Bone marrow (tissue), 2 donors: ENCODE measurements at regions not wholly inside any gene's neighbourhood (a gene's known extent, or its start where the extent isn't known, plus 50 kb on each side); places are given as distances from the start of the nearest gene placed in this dataset.
"Not testable (repeated sequence)": the region's sequence is repeated elsewhere in the genome, so short reads cannot be mapped to it uniquely, and the experiment has no call there.

ENCODE experiments used
- DNase-seq, 2 donors: peaks; one replicate each; lab custom pipeline; 2025; lab: John Stamatoyannopoulos, UW

DNA sequence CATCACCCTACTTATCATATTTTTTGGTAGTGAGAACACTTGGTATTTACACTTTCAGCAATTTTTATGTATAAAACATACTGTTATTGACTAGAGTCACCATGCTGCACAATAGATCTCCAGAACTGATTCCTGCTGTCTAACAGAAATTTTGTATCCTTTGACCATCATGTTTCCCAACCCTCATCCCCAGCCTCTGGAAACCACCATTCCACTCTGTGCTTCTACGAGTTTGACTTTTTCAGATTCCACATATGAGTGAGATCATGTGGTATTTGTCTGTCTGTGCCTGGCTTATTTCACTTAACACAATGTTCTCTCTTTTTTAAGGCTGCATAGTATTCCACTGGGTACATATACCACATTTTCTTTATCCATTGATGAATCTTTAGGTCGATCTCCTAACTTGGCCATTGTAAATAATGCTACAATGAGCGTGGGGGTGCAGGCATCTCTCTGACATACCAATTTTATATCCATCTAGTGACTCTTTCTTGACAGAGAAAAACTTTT lies 115.9 kb upstream of the RUNX1 start:
- DNase-seq = no peak

DNA sequence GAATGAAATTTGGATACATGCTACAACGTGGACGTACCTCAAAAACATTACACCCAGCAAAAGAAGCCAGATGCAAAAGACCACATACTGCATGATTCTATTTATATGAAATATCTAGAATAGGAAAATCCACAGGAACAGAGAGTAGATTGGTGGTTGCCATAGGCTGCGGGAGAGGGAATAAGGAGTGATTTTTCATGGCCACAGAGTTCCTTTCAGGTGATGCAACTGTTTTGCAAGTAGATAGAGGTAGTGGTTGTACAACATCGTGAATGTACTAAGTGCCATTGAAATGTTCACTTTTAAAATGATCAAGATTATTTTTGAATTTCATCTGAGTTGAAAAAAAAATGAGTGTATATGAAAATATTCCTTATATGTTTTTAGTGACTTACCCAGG lies 115.3 kb upstream of the RUNX1 start:
- DNase-seq = no peak

DNA sequence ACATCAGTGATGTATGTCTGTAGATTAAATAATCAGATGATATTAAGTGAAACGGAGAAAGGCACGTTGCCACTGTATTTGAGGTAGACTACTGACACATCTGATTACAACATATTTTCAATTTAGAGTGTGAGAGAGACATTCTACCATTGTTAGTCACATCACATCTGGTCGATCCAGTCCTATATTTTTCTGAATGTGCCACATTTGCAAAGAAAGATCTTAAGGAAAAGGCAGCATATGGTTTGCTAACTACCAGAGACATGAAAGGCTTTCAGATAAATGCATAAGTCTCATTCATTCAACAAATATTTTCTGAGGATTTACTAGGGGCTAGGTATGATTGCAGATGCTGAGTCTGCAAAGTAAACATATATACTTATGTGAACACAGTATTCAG lies 114.3 kb upstream of the RUNX1 start:
- no peak for DNase-seq

DNA sequence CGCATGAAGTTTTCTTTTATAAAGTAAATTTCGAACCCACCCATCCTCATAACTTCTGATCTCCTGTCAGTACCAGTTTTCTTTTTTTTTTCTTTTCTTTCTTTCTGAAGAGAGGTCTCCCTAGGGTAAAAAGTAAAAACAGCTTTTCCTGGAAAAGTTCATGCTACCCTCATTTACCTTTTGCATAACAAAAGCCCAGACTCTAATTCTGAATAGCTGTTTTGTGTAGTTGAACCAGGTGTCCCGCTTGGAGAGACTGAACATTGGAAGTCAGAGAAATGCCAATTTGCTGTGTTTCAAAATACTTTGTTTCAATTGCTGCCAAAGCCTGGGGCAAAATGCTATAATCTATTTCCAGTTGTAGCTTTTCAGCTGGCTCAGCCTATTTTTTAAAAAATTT lies 113.7 kb upstream of the RUNX1 start:
- no peak for DNase-seq

DNA sequence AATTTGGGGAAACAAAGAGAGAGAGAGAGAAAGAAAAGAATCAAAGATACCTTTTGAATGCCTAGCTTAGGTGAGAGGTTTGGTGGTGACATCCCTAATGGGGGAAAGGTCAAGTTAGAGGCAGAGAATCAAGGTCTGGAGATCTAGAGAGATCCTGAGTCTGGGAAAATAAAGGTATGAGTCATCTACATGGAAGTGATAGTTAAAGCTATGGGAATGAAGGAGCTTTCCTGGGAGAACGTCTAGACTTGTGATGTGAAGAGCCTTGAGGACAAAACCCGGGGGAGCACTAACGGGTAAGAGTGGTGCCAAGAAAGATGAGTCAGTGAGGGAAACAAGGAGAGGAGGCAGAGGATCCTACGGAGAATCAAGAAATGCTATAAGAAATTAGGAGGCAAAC lies 110.8 kb upstream of the RUNX1 start:
- no peak for DNase-seq

DNA sequence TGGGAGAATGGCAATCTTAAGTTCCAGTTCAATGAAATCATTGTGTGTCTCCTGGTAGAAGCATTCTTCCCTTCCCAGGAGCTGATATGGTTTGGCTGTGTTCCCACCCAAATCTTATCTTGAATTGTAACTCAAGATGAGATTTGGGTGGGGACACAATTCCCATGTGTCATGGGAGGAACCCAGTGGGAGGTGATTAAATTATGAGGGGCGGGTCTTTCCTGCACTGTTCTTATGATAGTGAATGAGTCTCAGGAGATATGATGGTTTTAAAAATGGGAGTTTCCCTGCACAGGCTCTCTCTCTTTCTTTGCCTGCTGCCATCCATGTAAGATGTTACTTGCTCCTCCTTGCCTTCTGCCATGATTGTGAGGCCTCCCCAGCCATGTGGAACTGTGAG lies 108.3 kb upstream of the RUNX1 start:
- not testable (repeated sequence) for DNase-seq

DNA sequence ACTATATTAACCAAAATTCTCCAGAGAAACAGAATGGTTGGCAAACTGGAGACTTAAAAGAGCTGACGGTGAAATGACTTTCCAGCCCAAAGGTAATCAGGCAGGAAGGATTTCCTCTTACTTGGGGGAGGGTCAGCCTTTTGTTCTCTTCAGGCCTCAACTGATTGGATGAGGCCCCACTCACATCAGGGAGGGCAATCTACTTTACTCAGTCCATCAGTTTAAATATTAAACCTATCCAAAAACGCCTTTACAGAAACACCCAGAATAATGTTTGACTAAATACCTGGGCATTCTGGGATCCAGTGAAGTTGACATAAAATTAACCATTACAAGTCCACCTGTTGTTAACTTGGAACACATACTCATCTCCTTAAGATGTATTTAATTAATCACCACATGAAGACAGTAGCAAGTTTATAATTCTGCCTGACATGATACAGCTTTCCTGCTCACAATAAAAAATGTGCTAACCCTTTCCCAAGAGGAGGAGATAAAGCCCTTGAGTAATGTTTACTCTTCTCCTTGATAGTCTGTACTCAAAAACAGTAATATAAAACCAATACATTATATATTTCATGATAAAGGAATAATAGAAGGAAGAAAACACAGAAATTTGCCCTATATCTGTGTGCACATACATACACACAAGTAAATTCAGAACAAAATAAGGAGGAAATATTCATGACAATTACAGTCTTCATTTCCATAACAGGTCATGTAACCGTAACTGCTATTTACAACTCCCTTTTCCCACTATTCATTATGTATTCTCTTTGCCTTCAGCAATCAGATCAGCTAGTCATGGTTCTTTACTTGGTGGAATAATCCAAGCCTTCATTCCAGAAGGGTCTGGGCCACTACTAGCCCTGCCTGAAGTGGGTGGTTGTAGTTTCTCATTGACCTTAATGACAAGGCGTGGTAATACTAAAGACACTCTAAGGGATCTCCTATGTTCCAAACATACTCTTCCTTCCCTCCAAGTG lies 107.5 kb upstream of the RUNX1 start:
- DNase-seq = no peak

DNA sequence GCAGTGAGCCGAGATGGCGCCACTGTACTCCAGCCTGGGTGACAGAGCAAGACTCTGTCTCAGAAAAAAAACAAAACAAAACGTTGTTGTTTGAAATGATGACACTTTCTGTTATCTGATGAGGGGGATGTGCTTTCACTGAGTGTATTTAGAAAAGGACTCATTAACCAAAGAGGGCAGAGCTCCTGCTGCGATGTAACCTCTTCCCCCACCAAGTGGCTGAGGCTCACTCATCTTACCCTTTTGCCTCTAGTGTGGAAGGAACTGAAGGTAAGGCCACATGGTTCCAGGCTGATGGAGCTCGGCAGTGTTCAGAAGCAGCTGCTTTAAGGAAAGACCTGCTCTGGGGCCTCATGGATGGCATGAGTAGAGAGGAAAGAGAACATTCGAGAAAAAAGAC lies 105.7 kb upstream of the RUNX1 start:
- no peak for DNase-seq

DNA sequence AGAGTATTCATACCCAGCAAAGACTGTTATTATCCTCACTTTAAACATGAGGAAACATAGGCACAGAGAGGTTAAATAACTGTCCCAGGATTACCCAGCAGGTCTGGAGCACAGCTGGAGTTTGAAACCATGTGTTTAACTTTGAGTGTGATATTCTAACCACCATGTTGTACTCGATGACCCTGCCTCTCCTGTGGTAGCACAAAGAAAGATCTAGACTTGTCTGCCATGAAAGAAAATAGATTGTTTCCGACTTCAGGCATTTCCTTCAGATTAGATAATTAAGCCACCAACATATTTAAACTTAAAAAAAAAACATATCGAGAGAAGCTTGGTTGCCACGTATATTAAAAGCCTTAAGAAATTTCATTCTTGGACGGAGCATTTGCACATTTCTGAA lies 104.6 kb upstream of the RUNX1 start:
- DNase-seq = no peak

DNA sequence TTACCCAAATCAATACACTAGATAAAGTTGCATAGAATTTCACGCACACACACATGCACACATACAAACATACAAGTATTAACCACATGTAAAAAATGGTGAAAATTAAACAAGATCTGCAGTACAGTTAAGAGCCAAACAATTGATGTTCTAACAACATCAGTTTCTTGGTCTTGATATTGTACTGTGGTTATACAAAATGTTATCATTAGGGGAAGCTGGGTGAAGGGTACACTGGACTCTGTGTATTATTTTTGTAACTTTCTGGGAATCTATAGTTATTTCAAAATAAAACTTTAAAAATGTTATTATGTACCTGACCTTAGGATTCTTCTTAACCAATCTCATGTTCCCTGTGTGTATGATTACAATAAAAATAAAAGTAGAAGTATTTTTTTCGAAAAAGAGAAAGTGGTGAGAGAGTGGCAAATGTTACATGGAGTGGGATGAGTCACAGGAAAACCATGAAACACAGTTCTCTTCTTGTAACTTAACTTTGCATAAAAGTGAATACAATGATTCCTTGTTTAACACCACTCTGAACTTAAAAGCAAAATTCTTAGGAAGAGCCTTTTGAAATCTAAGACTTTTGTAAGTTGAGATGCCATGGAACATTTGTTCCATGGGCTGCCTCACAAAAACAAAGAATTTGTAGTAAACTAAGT lies 101.6 kb upstream of the RUNX1 start:
- peak in 1 of 2 donors; percentile 61 for DNase-seq

DNA sequence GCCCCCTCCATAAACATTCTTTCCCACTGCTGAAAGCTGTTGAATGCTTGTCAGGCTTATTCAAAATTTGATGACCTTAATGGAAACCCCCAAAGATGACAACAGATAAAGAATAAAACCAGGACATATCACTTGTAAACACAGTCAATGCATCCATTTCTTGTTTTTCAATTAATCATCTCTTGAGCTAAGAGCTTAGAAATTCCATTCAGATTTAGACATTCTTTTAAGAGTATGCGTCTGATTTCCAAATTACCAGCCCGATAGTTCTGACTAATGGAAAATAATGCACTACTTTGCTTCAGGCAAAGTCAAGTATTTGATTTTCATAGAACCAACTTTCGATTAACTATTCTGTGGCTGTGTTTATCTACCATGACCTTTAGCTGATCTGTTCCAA lies 100.6 kb upstream of the RUNX1 start:
- DNase-seq = no peak

DNA sequence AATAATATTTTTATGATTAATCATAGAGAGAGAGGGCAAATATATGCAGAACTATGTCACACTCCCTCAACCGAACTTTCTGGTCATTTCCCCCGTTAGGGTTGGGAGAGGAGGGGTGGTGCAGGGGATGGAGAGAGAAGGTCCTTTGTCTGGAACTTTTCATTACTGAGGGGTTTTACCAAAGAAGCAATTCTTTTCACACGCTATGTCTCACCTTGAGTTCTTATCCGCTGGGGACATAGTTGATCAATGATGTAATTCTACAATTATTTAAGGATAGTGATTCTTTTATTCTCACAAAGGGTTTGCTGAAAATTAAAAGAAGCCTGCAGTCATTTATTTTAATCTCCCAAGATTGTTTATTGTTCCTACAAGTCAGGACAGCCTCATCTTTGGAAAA lies 98.3 kb upstream of the RUNX1 start:
- DNase-seq = no peak

DNA sequence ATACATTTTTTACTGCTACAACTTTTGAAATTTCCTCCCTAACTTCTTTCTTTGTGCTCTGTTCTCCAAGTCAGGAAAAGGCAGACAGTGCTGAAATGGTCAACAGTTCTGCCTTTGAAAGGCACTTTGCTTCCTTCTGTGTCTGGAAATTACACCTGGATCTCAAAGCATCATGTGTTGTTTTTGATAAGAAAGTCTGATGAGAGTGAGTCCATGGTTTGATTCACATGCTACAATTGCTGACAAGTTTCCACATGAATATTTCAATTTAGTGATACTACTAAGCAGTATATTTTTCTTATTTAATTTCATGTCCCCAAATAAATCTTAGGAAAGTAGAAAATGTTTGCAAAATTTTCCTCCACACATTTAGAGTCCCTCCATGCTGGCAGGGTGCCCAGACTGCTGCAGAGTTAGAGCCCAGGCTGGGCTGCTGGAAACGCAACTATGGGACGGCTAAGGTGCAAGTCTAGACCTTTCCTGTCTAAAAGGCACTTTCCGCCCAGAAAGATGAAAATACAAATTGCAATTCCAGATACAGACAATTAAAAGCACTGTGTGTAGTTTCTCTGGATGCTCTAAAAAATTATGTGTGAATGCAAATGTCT lies 96.6 kb upstream of the RUNX1 start:
- no peak for DNase-seq

DNA sequence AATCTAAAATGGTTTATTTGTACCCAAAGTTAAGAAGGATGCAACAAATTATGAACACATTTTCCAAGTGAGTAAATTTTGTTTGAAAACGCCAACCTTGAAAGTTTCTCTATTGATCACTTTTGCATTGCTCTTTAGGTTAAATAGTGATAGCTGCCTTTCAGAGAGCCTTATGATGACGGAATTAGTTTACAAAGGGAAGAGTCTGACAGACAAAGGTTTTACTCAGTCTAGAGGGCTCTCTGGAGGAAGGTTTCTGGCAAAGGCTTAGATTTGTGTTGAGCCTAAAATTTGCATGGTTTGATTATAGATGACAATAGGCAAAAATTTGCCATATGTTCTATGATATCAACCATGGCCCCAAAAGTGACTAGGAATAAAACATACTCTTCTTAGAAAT lies 95.9 kb upstream of the RUNX1 start:
- no peak for DNase-seq

DNA sequence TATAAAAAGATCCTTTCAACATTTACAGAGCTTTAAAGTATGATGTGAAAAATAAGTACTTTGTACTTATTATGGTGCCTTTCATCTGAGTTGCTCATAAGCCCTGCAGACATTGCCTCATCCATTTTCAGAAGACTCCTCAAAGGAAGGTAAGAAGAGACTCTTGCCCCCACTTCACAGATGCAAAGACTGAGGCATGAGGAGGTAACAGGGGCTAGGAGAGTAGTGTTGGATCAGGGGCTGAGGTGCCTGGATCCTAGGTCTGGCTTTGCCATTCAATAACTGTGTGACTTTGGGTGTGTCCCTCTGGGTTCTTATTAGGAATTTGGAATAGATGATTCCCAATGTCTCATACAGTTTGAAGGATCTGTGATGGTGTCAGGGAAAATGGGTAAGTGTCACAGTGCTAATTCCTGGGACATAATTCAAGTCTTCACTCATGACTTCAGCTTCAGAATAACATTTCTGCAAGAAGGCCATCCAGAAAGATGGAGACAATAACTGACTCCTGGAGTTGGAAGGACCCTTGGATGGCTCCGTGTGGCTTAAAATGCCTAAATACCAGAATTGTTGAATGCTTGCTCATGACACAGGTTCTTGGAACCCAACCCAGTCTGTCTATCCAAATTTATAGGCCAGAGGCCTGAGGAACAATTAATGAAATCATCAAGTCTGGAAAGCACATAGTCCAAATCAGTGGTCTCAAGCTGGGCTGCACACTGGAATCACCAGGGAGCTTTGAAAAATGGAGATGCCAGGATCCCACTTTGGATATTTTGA lies 93.1 kb upstream of the RUNX1 start:
- DNase-seq = no peak

DNA sequence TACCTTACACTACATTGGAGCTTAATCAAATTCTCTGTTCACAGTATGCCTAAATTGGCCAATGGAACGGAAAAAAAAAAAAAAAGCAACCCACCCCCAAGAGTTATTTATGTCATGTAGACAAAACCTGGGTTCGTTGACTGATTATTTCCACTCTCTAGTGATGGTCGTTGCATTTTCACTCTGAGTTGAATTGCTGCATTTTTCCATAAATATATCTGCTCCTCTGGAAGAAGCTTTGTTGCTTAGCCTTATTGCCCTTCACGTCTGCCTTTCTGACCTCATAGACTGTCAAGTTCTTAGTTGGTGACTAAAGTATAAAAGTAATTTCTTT lies 90.2 kb upstream of the RUNX1 start:
- DNase-seq = no peak

DNA sequence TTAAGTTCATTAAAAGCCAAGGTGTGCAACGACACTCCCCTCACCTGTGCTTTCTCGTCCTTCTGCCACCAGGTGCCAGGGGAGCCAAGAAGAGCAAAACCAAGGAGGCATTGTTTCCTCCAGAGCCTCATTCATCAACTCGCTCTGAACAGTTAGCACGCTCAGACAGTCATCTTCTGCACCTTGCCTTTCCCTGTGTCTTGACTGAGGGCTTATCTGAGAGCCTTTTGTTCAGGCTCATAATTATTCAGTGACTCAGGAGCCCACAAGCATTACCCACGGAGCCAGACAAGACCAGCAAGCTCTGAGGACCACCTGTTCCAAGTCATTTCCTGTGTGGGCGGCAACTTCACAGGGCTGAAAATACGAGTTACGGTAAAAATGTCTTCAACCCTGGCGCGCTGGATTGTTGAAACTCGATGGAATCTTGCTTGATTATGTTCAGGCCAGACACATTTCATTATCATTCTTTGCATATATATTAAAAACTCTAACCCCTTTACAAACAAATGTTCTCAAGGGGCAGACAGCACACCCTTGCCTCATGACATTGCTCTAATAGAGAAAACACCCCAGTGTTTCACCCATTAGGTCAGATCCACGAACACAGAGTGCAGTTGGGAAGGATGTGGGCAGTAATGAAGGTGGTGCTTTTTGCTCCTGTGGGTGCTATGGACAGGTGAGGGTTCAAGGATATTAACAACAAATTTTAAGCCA lies 89.7 kb upstream of the RUNX1 start:
- DNase-seq = no peak

DNA sequence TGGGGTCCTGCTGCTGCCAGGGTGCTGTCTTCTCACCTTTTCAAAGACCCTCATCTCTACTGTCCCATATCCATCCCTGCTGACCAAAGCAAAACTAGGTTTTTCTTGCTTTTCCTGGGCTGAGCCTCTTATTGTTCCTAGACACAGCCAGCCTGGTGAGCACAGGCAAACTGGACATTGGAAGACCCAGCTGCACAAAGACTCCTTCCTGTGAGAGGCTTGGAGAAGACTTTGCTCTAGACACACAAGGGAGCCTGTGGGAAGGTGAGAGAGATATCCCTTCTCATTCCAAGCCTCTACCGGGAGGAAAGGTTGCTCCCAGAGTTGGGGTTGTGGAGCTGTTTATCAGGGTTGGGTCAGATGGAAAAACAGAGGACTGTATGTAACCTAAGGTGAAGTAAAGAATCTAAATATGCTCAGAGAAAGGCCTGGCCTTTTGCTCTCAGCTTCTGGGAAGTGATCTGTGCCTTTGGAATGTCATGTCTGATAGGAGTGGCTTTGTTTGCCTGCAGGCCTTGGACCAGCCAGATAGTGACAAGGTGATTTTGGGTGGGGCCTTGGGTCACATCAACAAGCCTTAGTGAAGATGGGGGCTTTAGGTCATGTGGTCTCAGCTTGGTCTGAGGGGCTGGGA lies 87.6 kb upstream of the RUNX1 start:
- DNase-seq = no peak

DNA sequence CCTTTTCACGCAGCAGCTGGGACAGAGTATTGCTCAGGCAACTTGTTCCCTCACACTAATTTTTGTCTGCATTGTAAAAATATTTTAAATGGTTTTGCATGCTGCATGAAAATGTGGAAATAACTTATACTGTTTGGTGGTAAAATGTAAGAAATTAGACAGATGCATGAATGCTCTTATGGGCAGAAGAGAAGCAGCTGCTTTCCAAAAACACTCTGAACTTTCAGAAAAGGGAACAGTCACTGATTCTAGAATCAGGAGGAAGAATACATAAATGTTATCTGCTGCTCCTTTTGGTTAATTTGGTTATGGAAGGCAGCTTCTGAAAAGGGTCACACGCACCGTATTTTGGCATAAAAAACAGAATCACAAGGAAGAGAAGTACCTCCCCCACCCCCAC lies 87.0 kb upstream of the RUNX1 start:
- no peak for DNase-seq

DNA sequence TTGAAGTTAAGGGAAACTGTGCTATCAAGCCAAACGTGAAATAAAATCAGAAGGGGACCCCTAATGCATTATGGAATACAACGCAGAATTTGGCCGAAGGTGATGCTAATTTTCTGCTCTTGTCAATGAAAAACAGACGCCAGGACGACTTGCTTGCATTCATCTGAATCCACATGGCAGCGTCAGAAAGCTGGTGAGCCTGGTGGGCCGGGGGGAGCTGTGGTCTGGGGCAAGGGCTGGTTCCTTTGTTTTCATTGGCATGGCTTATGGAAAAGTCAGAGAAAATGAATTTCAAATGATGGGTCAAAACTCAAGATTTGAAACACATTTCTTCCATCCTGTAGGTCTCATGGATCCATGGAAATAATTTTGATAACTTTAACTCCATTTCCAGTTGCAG lies 86.4 kb upstream of the RUNX1 start:
- no peak for DNase-seq

DNA sequence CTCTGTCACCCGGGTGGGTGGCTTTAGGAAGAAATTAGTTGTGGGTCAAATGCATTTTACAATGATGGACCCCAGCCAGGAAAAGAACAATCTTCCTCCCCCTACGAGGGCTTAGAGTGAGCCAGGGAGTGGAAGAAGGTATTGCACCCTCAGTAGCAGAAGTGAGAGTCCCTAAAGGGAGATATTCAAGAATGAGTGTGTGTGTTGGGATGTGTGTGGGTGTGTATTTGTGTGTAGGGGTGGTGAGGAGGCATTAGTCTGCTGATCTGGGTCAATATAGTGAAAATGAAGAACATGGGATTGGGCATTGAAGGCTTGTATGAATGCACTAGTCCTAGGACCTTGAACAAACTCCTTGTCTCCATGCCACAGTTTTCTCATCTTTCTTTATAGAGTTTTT lies 85.2 kb upstream of the RUNX1 start:
- no peak for DNase-seq
